ENCODE measurements at regions not wholly inside any gene's neighbourhood (a gene's known extent, or its start where the extent isn't known, plus 50 kb on each side); places are given as distances from the start of the nearest gene placed in this dataset.
A peak's percentile ranks its signal among the peaks of the same experiment; 100 is the strongest.

GRCh38 chr6:140731741-140732140, 1357.3 kb upstream of the CITED2 start:
- no peaks in the 10 kb centered on the region for H3K79me2 ChIP-seq (ENCODE audit: insufficient read depth)
- no peak overlapping the region for H3K9ac ChIP-seq
- no peak overlapping the region for H3K27ac ChIP-seq
- TF ChIP-seq EZH2phosphoT487 (IDR thresholded peaks at IDR 0.05; ENCODE audit: insufficient read depth, low read depth), result no peak
- TF ChIP-seq EZH2 (IDR thresholded peaks at IDR 0.05; ENCODE audit: insufficient read depth, poor library complexity, severe bottlenecking), result no peak
- H3K27me3 ChIP-seq (replicated peaks; ENCODE audit: insufficient read depth), result no peaks in the 10 kb centered on the region
- peaks cover 5% of the 10 kb centered on the region; the same call in 1 of the 2 replicates for H3K4me1 ChIP-seq (ENCODE audit: insufficient read depth)
- H3F3A ChIP-seq (ENCODE audit: insufficient read depth), result no peaks in the 10 kb centered on the region
- in situ Hi-C loops (cut with MboI), result no loop called here
- no peak overlapping the region for H3K4me2 ChIP-seq (ENCODE audit: unreplicated experiment)
- no peaks in the 10 kb centered on the region for H3K36me3 ChIP-seq (ENCODE audit: low read depth)
- no peak overlapping the region for H3K4me3 ChIP-seq
- no peaks in the 10 kb centered on the region for H4K20me1 ChIP-seq (ENCODE audit: insufficient read depth)
- peak overlapping the region; percentile 46 for H2AFZ ChIP-seq
- 72 to 74% methylated on average over 3 of the region's 3 CpGs for WGBS, 2 experiments (ENCODE audit: low coverage in 1 of 2, low lambda C conversion rate in 2 of 2, missing lambda C conversion rate in 2 of 2)
- DNase-seq, result no peak
- no peaks in the 10 kb centered on the region for H3K9me3 ChIP-seq (ENCODE audit: low read depth)
- H3K9me2 ChIP-seq (ENCODE audit: insufficient read depth), result no peaks in the 10 kb centered on the region

GRCh38 chr6:140729521-140729920, 1355.1 kb upstream of the CITED2 start:
- Histone ChIP-seq H3K9me2 (ENCODE audit: insufficient read depth) (no peaks in the 10 kb centered on the region), H3K4me3 (no peak overlapping the region), H3K27me3 (replicated peaks; ENCODE audit: insufficient read depth) (no peaks in the 10 kb centered on the region), H2AFZ (no peak overlapping the region), H3F3A (ENCODE audit: insufficient read depth) (no peaks in the 10 kb centered on the region), H4K20me1 (ENCODE audit: insufficient read depth) (no peaks in the 10 kb centered on the region), H3K36me3 (ENCODE audit: low read depth) (no peaks in the 10 kb centered on the region), H3K4me2 (ENCODE audit: unreplicated experiment) (no peak overlapping the region), H3K27ac (no peak overlapping the region), H3K9me3 (ENCODE audit: low read depth) (no peaks in the 10 kb centered on the region), H3K79me2 (ENCODE audit: insufficient read depth) (no peaks in the 10 kb centered on the region), H3K4me1 (ENCODE audit: insufficient read depth) (peaks cover 5% of the 10 kb centered on the region; the same call in 1 of the 2 replicates), H3K9ac (no peak overlapping the region)
- no peak for DNase-seq
- in situ Hi-C loops (cut with MboI), result no loop called here
- TF ChIP-seq EZH2phosphoT487 (IDR thresholded peaks at IDR 0.05; ENCODE audit: insufficient read depth, low read depth), result no peak
- no peak for TF ChIP-seq EZH2 (IDR thresholded peaks at IDR 0.05; ENCODE audit: insufficient read depth, poor library complexity, severe bottlenecking)

GRCh38 chr6:140718021-140718420, 1343.6 kb upstream of the CITED2 start:
- H3K9ac ChIP-seq, result no peak overlapping the region
- no peaks in the 10 kb centered on the region for H4K20me1 ChIP-seq (ENCODE audit: insufficient read depth)
- no peak overlapping the region for H3K4me2 ChIP-seq (ENCODE audit: unreplicated experiment)
- no peak overlapping the region for H3K27ac ChIP-seq
- H3K79me2 ChIP-seq (ENCODE audit: insufficient read depth), result no peaks in the 10 kb centered on the region
- H3K4me3 ChIP-seq, result no peak overlapping the region
- no peaks in the 10 kb centered on the region for H3K27me3 ChIP-seq (replicated peaks; ENCODE audit: insufficient read depth)
- no peak overlapping the region for H2AFZ ChIP-seq
- H3K4me1 ChIP-seq (ENCODE audit: insufficient read depth), result no peaks in the 10 kb centered on the region
- 0 out of 2 replicates have a peak, but pooled peaks cover 2% of the 10 kb centered on the region for H3K9me2 ChIP-seq (ENCODE audit: insufficient read depth)
- no peaks in the 10 kb centered on the region for H3F3A ChIP-seq (ENCODE audit: insufficient read depth)
- DNase-seq, result peak; percentile 0
- H3K9me3 ChIP-seq (ENCODE audit: low read depth), result peaks cover 4% of the 10 kb centered on the region
- in situ Hi-C loops (cut with MboI), result no loop called here
- H3K36me3 ChIP-seq (ENCODE audit: low read depth), result no peaks in the 10 kb centered on the region
- TF ChIP-seq EZH2phosphoT487 (IDR thresholded peaks at IDR 0.05; ENCODE audit: insufficient read depth, low read depth), result no peak

GRCh38 chr6:140713495-140713894, 1339.0 kb upstream of the CITED2 start:
- 57 to 58% methylated on average over 1 of the region's 1 CpG for WGBS, 2 experiments (ENCODE audit: low coverage in 1 of 2, low lambda C conversion rate in 2 of 2, missing lambda C conversion rate in 2 of 2)
- Histone ChIP-seq H3K9me3 (ENCODE audit: low read depth) (peaks cover 4% of the 10 kb centered on the region), H3K79me2 (ENCODE audit: insufficient read depth) (no peaks in the 10 kb centered on the region), H3K4me1 (ENCODE audit: insufficient read depth) (no peaks in the 10 kb centered on the region), H3K9ac (no peak overlapping the region), H3K4me3 (no peak overlapping the region), H4K20me1 (ENCODE audit: insufficient read depth) (no peaks in the 10 kb centered on the region), H3K4me2 (ENCODE audit: unreplicated experiment) (no peak overlapping the region), H3K27me3 (replicated peaks; ENCODE audit: insufficient read depth) (no peaks in the 10 kb centered on the region), H3K27ac (no peak overlapping the region), H2AFZ (no peak overlapping the region), H3F3A (ENCODE audit: insufficient read depth) (no peaks in the 10 kb centered on the region), H3K36me3 (ENCODE audit: low read depth) (no peaks in the 10 kb centered on the region), H3K9me2 (ENCODE audit: insufficient read depth) (no peaks in the 10 kb centered on the region)
- TF ChIP-seq EZH2phosphoT487 (IDR thresholded peaks at IDR 0.05; ENCODE audit: insufficient read depth, low read depth) (no peak), EZH2 (IDR thresholded peaks at IDR 0.05; ENCODE audit: insufficient read depth, poor library complexity, severe bottlenecking) (no peak)
- in situ Hi-C loops (cut with MboI), result no loop called here
- no peak for DNase-seq

- DNase-seq, result no peak
- TF ChIP-seq EZH2 (IDR thresholded peaks at IDR 0.05; ENCODE audit: insufficient read depth, poor library complexity, severe bottlenecking) (no peak), EZH2phosphoT487 (IDR thresholded peaks at IDR 0.05; ENCODE audit: insufficient read depth, low read depth) (no peak)
- Histone ChIP-seq H3K9ac (no peak overlapping the region), H4K20me1 (ENCODE audit: insufficient read depth) (no peaks in the 10 kb centered on the region), H3K27me3 (replicated peaks; ENCODE audit: insufficient read depth) (no peaks in the 10 kb centered on the region), H2AFZ (peak overlapping the region; percentile 25; the same call in 1 of the 2 replicates), H3K4me3 (no peak overlapping the region), H3F3A (ENCODE audit: insufficient read depth) (no peaks in the 10 kb centered on the region), H3K36me3 (ENCODE audit: low read depth) (no peaks in the 10 kb centered on the region), H3K79me2 (ENCODE audit: insufficient read depth) (no peaks in the 10 kb centered on the region), H3K27ac (no peak overlapping the region), H3K4me2 (ENCODE audit: unreplicated experiment) (no peak overlapping the region), H3K9me2 (ENCODE audit: insufficient read depth) (no peaks in the 10 kb centered on the region), H3K4me1 (ENCODE audit: insufficient read depth) (no peaks in the 10 kb centered on the region), H3K9me3 (ENCODE audit: low read depth) (no peaks in the 10 kb centered on the region)
- 68 to 70% methylated on average over 3 of the region's 3 CpGs for WGBS, 2 experiments (ENCODE audit: low coverage in 1 of 2, low lambda C conversion rate in 2 of 2, missing lambda C conversion rate in 2 of 2)
- in situ Hi-C loops (cut with MboI), result no loop called here
Measured at GRCh38 chr6:140711019-140711613, 1336.7 kb upstream of the CITED2 start.

Data from GM23248 (cell line).